Motor neuron (in vitro differentiated cells): ENCODE measurements at regions not wholly inside any gene's neighbourhood (a gene's known extent, or its start where the extent isn't known, plus 50 kb on each side); places are given as distances from the start of the nearest gene placed in this dataset.
A peak's percentile ranks its signal among the peaks of the same experiment; 100 is the strongest.

ENCODE experiments used
- ATAC-seq, 8 experiments: fragments of 200-7000 bp; cut with Tn5 transposase; replicated peaks in 6 of 8; 2 replicates each; pipeline ENCODE4 v1.8.0; 2021; ENCODE audit warnings: mild to moderate bottlenecking in 8 of 8, moderate library complexity in 8 of 8
- H3K27ac ChIP-seq, 2 donors: fragments of 250-450 bp; sonication (Bioruptor Pico); 2 replicates each; pipeline ENCODE4 v1.9.0; 2021; ENCODE audit warnings: antibody characterized with exemption in 2 of 2, mild to moderate bottlenecking in 2 of 2, moderate library complexity in 1 of 2
- H3K4me1 ChIP-seq, 2 donors: fragments of 250-450 bp; sonication (Bioruptor Pico); replicated peaks in 1 of 2; 2 replicates each; pipeline ENCODE4 v1.6.1; 2021; ENCODE audit warnings: antibody characterized with exemption in 2 of 2, mild to moderate bottlenecking in 2 of 2, moderate library complexity in 1 of 2
- H3K4me3 ChIP-seq, 5 donors: fragments of 250-450 bp; sonication (Bioruptor Pico); 2 replicates each; pipeline ENCODE4 v1.9.0; 2021; ENCODE audit warnings: antibody characterized with exemption in 5 of 5, mild to moderate bottlenecking in 5 of 5, moderate library complexity in 4 of 5
- WGBS, 10 experiments: fragments of 450-650 bp; shearing (Covaris generic); methylation state at CpG; one replicate each; pipeline ENCODE4 v1.0.0; 2022; 5-methylcytosine and 5-hydroxymethylcytosine counted together
- in situ Hi-C, 9 experiments: fragments of 400-800 bp; cut with MboI; loops; one replicate each; pipeline ENCODE4 v1.15.0; 2021; ENCODE audit warnings: low sequenced_read_pairs in 9 of 9, low pct_unique_long_range_greater_than_20kb in 2 of 9; ENCODE audit not compliant: unreplicated experiment in 9 of 9

- H3K4me1 ChIP-seq: peaks cover 3 to 12% of the 10 kb centered on the region in 2 donors
- ATAC-seq: peak in 5 of 8 experiments; percentile 64 to 84 (median 75)
- H3K4me3 ChIP-seq: no peak overlapping the region
- in situ Hi-C loops: loop anchor here in 1 of 9 experiments (25.0 kb wide), 1 partner anchor 235 kb away; no protein-coding TSS in a partner anchor
- WGBS, 10 experiments: 0 to 42% (median 38%) methylated on average over 1 of the region's 1 CpG; no CpG with 5 or more reads in 2 of the 10 experiments
- no peak overlapping the region for H3K27ac ChIP-seq
Observed at GRCh38 chr12:69096669-69097335, 142.6 kb upstream of the CPSF6 start.

DNA sequence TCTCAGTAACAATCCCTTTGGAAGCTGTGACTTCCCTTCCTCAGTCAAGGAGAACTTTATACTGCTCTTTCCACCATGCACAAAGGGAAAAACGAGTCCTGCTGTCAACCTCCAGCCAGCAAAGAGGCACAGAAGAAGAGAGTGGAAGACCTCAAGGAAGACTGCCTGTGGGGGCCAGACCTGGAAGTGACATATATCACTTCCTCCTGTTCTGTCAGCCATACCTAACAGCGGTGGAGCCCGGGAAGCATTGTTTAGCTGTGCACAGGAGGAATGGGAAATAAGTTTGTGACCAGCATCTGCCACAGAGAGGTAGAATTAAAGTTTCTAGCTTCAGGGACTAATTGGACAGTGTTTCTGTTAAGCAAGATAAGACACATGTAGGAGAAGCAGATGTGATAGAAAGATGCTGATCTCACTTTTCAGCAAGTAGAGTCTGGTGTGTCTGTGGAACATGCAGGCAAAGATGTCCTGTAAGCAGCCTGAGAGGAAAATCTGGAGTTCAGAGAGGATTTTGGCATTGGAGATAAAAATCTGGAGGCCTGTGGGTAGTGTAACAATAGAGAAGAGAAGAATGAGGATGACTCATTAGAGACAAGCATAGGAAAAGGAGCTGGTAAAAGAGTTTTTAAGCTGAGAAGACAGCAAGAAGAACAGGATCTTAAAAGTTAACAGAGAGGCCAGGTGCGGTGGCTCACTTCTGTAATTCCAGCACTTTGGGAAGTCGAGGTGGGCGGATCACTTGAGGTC is 141.6 kb upstream of the CPSF6 start:
- in situ Hi-C loops: loop anchor here in 1 of 9 experiments (25.0 kb wide), 1 partner anchor 235 kb away; no protein-coding TSS in a partner anchor
- ATAC-seq: no peak
- Histone ChIP-seq H3K4me1 (peaks cover 3 to 12% of the 10 kb centered on the region in 2 donors), H3K27ac (no peak overlapping the region), H3K4me3 (no peak overlapping the region)
- 0 to 88% (median 61%) methylated on average over 1 to 3 of the region's 6 CpGs; no CpG with 5 or more reads in 2 of the 10 experiments for WGBS, 10 experiments

GRCh38 chr12:69099201-69099837 is 140.1 kb upstream of the CPSF6 start:
- ATAC-seq: no peak
- Histone ChIP-seq H3K27ac (no peak overlapping the region), H3K4me1 (peaks cover 3 to 12% of the 10 kb centered on the region in 2 donors), H3K4me3 (no peak overlapping the region)
- 22 to 95% (median 68%) methylated on average over 4 to 8 of the region's 9 CpGs; no CpG with 5 or more reads in 1 of the 10 experiments for WGBS, 10 experiments
- in situ Hi-C loops: loop anchor here in 1 of 9 experiments (25.0 kb wide), 1 partner anchor 237 kb away; no protein-coding TSS in a partner anchor

DNA sequence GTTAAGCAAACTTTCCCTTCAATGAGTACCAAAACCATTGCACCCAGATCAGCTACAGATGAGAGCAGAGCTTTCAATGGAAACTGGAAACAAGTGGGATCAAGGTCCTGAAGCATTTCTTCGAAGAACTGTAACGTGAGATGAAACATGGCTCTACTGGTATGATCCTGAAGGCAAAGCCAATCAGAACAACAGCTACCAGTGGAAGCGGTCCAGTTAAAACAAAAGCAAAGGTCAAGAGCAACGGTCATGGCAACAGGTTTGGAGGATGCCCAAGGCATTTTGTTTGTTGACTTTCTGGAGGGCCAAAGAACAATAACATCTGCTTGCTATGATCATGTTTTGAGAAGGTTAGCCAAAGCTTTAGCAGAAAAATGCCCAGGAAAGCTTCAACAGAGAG is 137.9 kb upstream of the CPSF6 start:
- H3K27ac ChIP-seq: no peak overlapping the region
- H3K4me1 ChIP-seq: peaks cover 2 to 12% of the 10 kb centered on the region in 2 donors
- ATAC-seq: no peak
- in situ Hi-C loops: no loop called here
- no peak overlapping the region for H3K4me3 ChIP-seq
- WGBS, 10 experiments: 11 to 100% (median 82%) methylated on average over 1 to 4 of the region's 4 CpGs

- ATAC-seq: no peak
- Histone ChIP-seq H3K4me3 (no peak overlapping the region), H3K4me1 (no peaks in the 10 kb centered on the region), H3K27ac (no peak overlapping the region)
- WGBS, 10 experiments: 17 to 93% (median 74%) methylated on average over 1 to 3 of the region's 3 CpGs; no CpG with 5 or more reads in 2 of the 10 experiments
- in situ Hi-C loops: no loop called here
Observed at GRCh38 chr12:69102856-69103255, 136.5 kb upstream of the CPSF6 start.

- Histone ChIP-seq H3K4me1 (no peaks in the 10 kb centered on the region), H3K4me3 (no peak overlapping the region), H3K27ac (no peak overlapping the region)
- WGBS, 10 experiments: 49 to 100% (median 92%) methylated on average over 2 to 3 of the region's 3 CpGs; no CpG with 5 or more reads in 4 of the 10 experiments
- in situ Hi-C loops: no loop called here
- ATAC-seq: peak in 3 of 8 experiments; percentile 53 to 90 (median 60)
Observed at GRCh38 chr12:69105101-69105962, 134.0 kb upstream of the CPSF6 start.

GRCh38 chr12:69106482-69107118 is 132.8 kb upstream of the CPSF6 start:
- Histone ChIP-seq H3K27ac (no peak overlapping the region), H3K4me1 (no peaks in the 10 kb centered on the region), H3K4me3 (no peak overlapping the region)
- 40 to 95% (median 86%) methylated on average over 1 to 2 of the region's 2 CpGs; no CpG with 5 or more reads in 1 of the 10 experiments for WGBS, 10 experiments
- in situ Hi-C loops: no loop called here
- ATAC-seq: no peak

GRCh38 chr12:69107541-69107940 is 131.8 kb upstream of the CPSF6 start:
- ATAC-seq: no peak
- in situ Hi-C loops: no loop called here
- WGBS, 10 experiments: 20 to 100% (median 86%) methylated on average over 1 of the region's 1 CpG; no CpG with 5 or more reads in 7 of the 10 experiments

GRCh38 chr12:69108037-69108436 is 131.3 kb upstream of the CPSF6 start:
- WGBS, 10 experiments: 0 to 71% (median 15%) methylated on average over 1 to 2 of the region's 2 CpGs; no CpG with 5 or more reads in 1 of the 10 experiments
- in situ Hi-C loops: no loop called here
- ATAC-seq: peak in 5 of 8 experiments; percentile 14 to 79 (median 56)
- no peak overlapping the region for H3K27ac ChIP-seq
- H3K4me1 ChIP-seq: no peaks in the 10 kb centered on the region
- H3K4me3 ChIP-seq: no peak overlapping the region

More at GRCh38 chr12:69107541-69107940, 131.8 kb upstream of the CPSF6 start:
- Histone ChIP-seq H3K4me1 (no peaks in the 10 kb centered on the region), H3K4me3 (no peak overlapping the region), H3K27ac (no peak overlapping the region)

DNA sequence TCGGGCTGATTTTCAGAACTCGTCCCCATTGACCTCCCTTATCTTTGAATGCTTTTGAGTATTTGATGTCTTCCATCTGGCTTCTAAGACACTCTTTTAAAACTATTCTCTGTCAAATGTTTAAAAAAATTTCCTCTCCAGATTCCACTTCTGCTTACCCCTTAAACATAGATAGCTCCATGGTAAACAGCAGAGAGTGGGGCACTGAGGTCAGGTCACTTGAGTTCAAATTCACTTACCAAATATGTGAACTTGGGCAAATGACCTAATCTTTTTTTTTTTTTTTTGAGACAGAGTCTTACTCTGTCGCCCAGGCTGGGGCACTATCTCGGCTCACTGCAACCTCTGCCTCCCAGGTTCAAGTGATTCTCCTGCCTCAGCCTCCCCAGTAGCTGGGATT is 126.8 kb upstream of the CPSF6 start:
- in situ Hi-C loops: no loop called here
- Histone ChIP-seq H3K4me3 (no peak overlapping the region), H3K4me1 (no peaks in the 10 kb centered on the region), H3K27ac (no peak overlapping the region)
- WGBS, 10 experiments: 25 to 89% (median 63%) methylated on average over 1 to 3 of the region's 4 CpGs; no CpG with 5 or more reads in 2 of the 10 experiments
- ATAC-seq: no peak

DNA sequence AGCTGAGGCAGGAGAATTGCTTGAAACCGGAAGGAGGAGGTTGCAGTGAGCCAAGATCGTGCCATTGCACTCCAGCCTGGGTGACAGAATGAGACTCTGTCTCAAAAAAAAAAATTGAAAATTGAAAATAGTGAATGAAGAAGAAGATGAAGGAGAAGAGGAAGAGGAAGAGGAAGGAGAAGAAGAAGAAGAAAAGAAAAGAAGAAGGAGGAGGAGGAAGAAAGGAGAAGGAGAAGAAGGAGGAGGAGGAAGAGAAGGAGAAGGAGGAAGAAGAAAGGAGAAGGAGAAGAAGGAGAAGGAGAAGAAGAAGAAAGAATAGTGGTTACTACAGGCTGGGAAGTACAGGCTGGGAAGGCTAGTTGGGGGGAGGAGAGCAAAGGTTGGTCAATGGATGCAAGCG is 124.3 kb upstream of the CPSF6 start:
- Histone ChIP-seq H3K4me3 (no peak overlapping the region), H3K4me1 (no peaks in the 10 kb centered on the region), H3K27ac (no peak overlapping the region)
- no peak for ATAC-seq
- 40 to 100% (median 94%) methylated on average over 1 to 2 of the region's 3 CpGs for WGBS, 10 experiments
- in situ Hi-C loops: no loop called here

GRCh38 chr12:69115951-69116350 is 123.4 kb upstream of the CPSF6 start:
- in situ Hi-C loops: no loop called here

More at GRCh38 chr12:69115951-69116350, 123.4 kb upstream of the CPSF6 start:
- 25 to 87% (median 59%) methylated on average over 1 to 5 of the region's 9 CpGs; no CpG with 5 or more reads in 4 of the 10 experiments for WGBS, 10 experiments
- ATAC-seq: peak in 3 of 8 experiments; percentile 20 to 44 (median 42)
- H3K4me1 ChIP-seq: no peaks in the 10 kb centered on the region
- H3K27ac ChIP-seq: no peak overlapping the region
- H3K4me3 ChIP-seq: no peak overlapping the region
